HEK293 (cell line): ENCODE measurements at regions not wholly inside any gene's neighbourhood (a gene's known extent, or its start where the extent isn't known, plus 50 kb on each side); places are given as distances from the start of the nearest gene placed in this dataset.

Experiments used
- CTCF ChIA-PET: fragments of 350-600 bp; formaldehyde crosslinking; extraction: SDS; loops from one replicate; lab custom pipeline; 2021; ENCODE audit warnings: antibody characterized with exemption; lab: Yijun Ruan, JAX
- POLR2A ChIA-PET: fragments of 300-600 bp; formaldehyde crosslinking; extraction: SDS; loops from one replicate; lab custom pipeline; 2020; ENCODE audit warnings: antibody characterized with exemption, inconsistent platforms; lab: Yijun Ruan, JAX
- H3K27ac ChIP-seq: fragments of 200-500 bp; sonication (Bioruptor generic); 2 replicates; pipeline ENCODE4 v1.5.1; 2014; ENCODE audit warnings: low read depth, low read length, control low read depth, inconsistent platforms; ENCODE audit errors: extremely low read depth
- H3K36me3 ChIP-seq, 2 experiments: fragments of 200-500 bp in 1 of 2; sonication (Bioruptor generic) in 1 of 2; 1 replicate in 1 of 2; 2 replicates in 1 of 2; pipeline ENCODE4 v1.5.1; 2014 to 2017; ENCODE audit warnings: inconsistent platforms in 2 of 2, low read length in 2 of 2; ENCODE audit not compliant: control insufficient read depth in 2 of 2, insufficient read depth in 1 of 2
- H3K4me1 ChIP-seq: fragments of 200-500 bp; sonication (Bioruptor generic); 2 replicates; pipeline ENCODE4 v1.5.1; 2014; ENCODE audit warnings: mild to moderate bottlenecking, low read length, inconsistent platforms; ENCODE audit not compliant: control insufficient read depth, insufficient read depth
- H3K4me3 ChIP-seq: 2 replicates; pipeline ENCODE4 v1.5.1; 2011; ENCODE audit warnings: low read depth, mild to moderate bottlenecking, control low read depth, low read length, moderate library complexity
- H3K9me3 ChIP-seq: fragments of 200-500 bp; sonication (Bioruptor generic); 2 replicates; pipeline ENCODE4 v1.5.1; 2014; ENCODE audit warnings: low read depth, low read length, inconsistent platforms; ENCODE audit not compliant: control insufficient read depth, insufficient read depth
- OSR2 ChIP-seq: fragments of 450-650 bp; formaldehyde crosslinking; IDR thresholded peaks from 2 replicates; pipeline ENCODE4 v1.5.1; 2016; ENCODE audit warnings: missing biosample characterization, missing genetic modification characterization
- PRDM1 ChIP-seq: fragments of 450-650 bp; formaldehyde crosslinking; IDR thresholded peaks from 2 replicates; pipeline ENCODE4; 2016; ENCODE audit warnings: missing biosample characterization, missing genetic modification characterization
- RBAK ChIP-seq: fragments of 450-650 bp; formaldehyde crosslinking; IDR thresholded peaks from 2 replicates; pipeline ENCODE4 v1.5.1; 2016; ENCODE audit warnings: missing biosample characterization, missing genetic modification characterization
- REPIN1 ChIP-seq: fragments of 450-650 bp; formaldehyde crosslinking; IDR thresholded peaks from 2 replicates; pipeline ENCODE4 v1.5.1; 2017; ENCODE audit warnings: missing biosample characterization, missing genetic modification characterization, low read depth
- SALL2 ChIP-seq: fragments of 450-650 bp; formaldehyde crosslinking; IDR thresholded peaks from 2 replicates; pipeline ENCODE4 v1.5.0; 2017; ENCODE audit warnings: missing biosample characterization, mild to moderate bottlenecking, missing genetic modification characterization, borderline replicate concordance
- ZFHX2 ChIP-seq: fragments of 450-650 bp; formaldehyde crosslinking; conservative IDR thresholded peaks from 2 replicates; pipeline ENCODE4 v1.5.1; 2016; ENCODE audit warnings: missing biosample characterization, missing genetic modification characterization
- ZFP69B ChIP-seq: fragments of 450-650 bp; formaldehyde crosslinking; IDR thresholded peaks from 2 replicates; pipeline ENCODE4 v1.5.1; 2016; ENCODE audit warnings: missing biosample characterization, missing genetic modification characterization
- ZNF112 ChIP-seq: fragments of 450-650 bp; formaldehyde crosslinking; IDR thresholded peaks from 2 replicates; pipeline ENCODE4 v1.5.0; 2017; ENCODE audit warnings: missing biosample characterization, missing genetic modification characterization
- ZNF16 ChIP-seq: fragments of 450-650 bp; formaldehyde crosslinking; IDR thresholded peaks from 2 replicates; pipeline ENCODE4 v1.5.1; 2016; ENCODE audit warnings: low read depth, missing biosample characterization, missing genetic modification characterization
- ZNF169 ChIP-seq: fragments of 450-650 bp; formaldehyde crosslinking; IDR thresholded peaks from 2 replicates; pipeline ENCODE4 v1.5.1; 2016; ENCODE audit warnings: missing biosample characterization, missing genetic modification characterization
- ZNF394 ChIP-seq: fragments of 450-650 bp; formaldehyde crosslinking; IDR thresholded peaks from 2 replicates; pipeline ENCODE4 v1.5.1; 2016; ENCODE audit warnings: missing biosample characterization, missing genetic modification characterization, mild to moderate bottlenecking, moderate library complexity, borderline replicate concordance
- ZNF426 ChIP-seq: fragments of 450-650 bp; formaldehyde crosslinking; IDR thresholded peaks from 2 replicates; pipeline ENCODE4 v1.5.1; 2017; ENCODE audit warnings: missing biosample characterization, missing genetic modification characterization, mild to moderate bottlenecking, inconsistent platforms, moderate library complexity
- ZNF660 ChIP-seq: fragments of 450-650 bp; IDR thresholded peaks from 2 replicates; pipeline ENCODE4 v1.5.1; 2018; ENCODE audit warnings: missing biosample characterization, mild to moderate bottlenecking, missing genetic modification characterization
- ZNF670 ChIP-seq: fragments of 450-650 bp; formaldehyde crosslinking; IDR thresholded peaks from 2 replicates; pipeline ENCODE4 v1.5.1; 2016; ENCODE audit warnings: missing biosample characterization, missing genetic modification characterization, low read depth
- ZNF843 ChIP-seq: fragments of 450-650 bp; formaldehyde crosslinking; IDR thresholded peaks from 2 replicates; pipeline ENCODE4 v1.5.1; 2016; ENCODE audit warnings: missing biosample characterization, missing genetic modification characterization
- TF ChIP-seq, protein P1 (sequence below): fragments of 450-650 bp; formaldehyde crosslinking; optimal IDR thresholded peaks from 2 replicates; pipeline ENCODE3; 2016; ENCODE audit warnings: missing biosample characterization, mild to moderate bottlenecking, missing genetic modification characterization
- TF ChIP-seq, protein P2 (sequence below): fragments of 450-650 bp; formaldehyde crosslinking; IDR thresholded peaks from 2 replicates; pipeline ENCODE4 v1.5.1; 2016; ENCODE audit warnings: missing biosample characterization, missing genetic modification characterization
- TF ChIP-seq, protein P3 (sequence below): fragments of 450-650 bp; formaldehyde crosslinking; IDR thresholded peaks from 2 replicates; pipeline ENCODE4 v1.5.1; 2017; ENCODE audit warnings: missing biosample characterization, missing genetic modification characterization
- TF ChIP-seq, protein P4 (sequence below): fragments of 450-650 bp; formaldehyde crosslinking; IDR thresholded peaks from 2 replicates; pipeline ENCODE4 v1.5.1; 2016; ENCODE audit warnings: missing biosample characterization, missing genetic modification characterization
- TF ChIP-seq, protein P5 (sequence below): fragments of 450-650 bp; formaldehyde crosslinking; IDR thresholded peaks from 2 replicates; pipeline ENCODE4 v1.5.1; 2016; ENCODE audit warnings: missing biosample characterization, missing genetic modification characterization
- TF ChIP-seq, protein P6 (sequence below): fragments of 450-650 bp; formaldehyde crosslinking; IDR thresholded peaks from 2 replicates; pipeline ENCODE4 v1.5.1; 2016; ENCODE audit warnings: missing biosample characterization, missing genetic modification characterization

DNA sequence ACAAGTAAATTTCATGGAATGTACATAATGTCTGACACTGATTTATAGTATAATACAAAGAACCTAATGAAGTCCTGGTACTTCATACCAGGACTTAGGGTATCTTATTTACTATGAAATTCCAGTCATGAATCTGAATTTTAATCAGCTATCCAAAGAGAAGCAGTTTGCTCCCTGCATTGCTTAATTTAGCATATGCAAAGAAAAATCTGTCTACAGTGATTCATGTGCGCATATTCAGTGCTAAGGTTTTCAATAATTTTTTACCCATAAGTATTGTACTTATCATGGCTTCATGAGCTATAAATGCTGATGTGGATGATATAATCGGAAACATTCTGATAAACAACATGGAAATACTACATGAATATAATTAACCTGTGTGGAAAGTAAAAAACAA, 185.6 kb upstream of the ARHGAP42 start (continued):
- TF ChIP-seq, protein P1, sequence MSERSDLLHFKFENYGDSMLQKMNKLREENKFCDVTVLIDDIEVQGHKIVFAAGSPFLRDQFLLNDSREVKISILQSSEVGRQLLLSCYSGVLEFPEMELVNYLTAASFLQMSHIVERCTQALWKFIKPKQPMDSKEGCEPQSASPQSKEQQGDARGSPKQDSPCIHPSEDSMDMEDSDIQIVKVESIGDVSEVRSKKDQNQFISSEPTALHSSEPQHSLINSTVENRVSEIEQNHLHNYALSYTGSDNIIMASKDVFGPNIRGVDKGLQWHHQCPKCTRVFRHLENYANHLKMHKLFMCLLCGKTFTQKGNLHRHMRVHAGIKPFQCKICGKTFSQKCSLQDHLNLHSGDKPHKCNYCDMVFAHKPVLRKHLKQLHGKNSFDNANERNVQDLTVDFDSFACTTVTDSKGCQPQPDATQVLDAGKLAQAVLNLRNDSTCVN: no peak
- no peak for TF ChIP-seq ZFP69B
- TF ChIP-seq, protein P2, sequence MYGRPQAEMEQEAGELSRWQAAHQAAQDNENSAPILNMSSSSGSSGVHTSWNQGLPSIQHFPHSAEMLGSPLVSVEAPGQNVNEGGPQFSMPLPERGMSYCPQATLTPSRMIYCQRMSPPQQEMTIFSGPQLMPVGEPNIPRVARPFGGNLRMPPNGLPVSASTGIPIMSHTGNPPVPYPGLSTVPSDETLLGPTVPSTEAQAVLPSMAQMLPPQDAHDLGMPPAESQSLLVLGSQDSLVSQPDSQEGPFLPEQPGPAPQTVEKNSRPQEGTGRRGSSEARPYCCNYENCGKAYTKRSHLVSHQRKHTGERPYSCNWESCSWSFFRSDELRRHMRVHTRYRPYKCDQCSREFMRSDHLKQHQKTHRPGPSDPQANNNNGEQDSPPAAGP (tag by site-specific recombination): no peak
- TF ChIP-seq RBAK (tag by site-specific recombination): no peak
- TF ChIP-seq, protein P3, sequence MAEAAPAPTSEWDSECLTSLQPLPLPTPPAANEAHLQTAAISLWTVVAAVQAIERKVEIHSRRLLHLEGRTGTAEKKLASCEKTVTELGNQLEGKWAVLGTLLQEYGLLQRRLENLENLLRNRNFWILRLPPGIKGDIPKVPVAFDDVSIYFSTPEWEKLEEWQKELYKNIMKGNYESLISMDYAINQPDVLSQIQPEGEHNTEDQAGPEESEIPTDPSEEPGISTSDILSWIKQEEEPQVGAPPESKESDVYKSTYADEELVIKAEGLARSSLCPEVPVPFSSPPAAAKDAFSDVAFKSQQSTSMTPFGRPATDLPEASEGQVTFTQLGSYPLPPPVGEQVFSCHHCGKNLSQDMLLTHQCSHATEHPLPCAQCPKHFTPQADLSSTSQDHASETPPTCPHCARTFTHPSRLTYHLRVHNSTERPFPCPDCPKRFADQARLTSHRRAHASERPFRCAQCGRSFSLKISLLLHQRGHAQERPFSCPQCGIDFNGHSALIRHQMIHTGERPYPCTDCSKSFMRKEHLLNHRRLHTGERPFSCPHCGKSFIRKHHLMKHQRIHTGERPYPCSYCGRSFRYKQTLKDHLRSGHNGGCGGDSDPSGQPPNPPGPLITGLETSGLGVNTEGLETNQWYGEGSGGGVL (tag by site-specific recombination): no peak

GRCh38 chr11:100512475-100512874, 174.6 kb upstream of the ARHGAP42 start:
- POLR2A ChIA-PET: no interaction called here
- no peak overlapping the region for H3K27ac ChIP-seq
- no peaks in the 10 kb centered on the region for H3K4me1 ChIP-seq
- H3K36me3 ChIP-seq: no peaks in the 10 kb centered on the region
- TF ChIP-seq ZNF169 (tag by site-specific recombination): no peak
- TF ChIP-seq ZNF16 (tag by site-specific recombination): no peak
- TF ChIP-seq ZNF394 (tag by site-specific recombination): no peak
- no peak for TF ChIP-seq ZNF843 (tag by site-specific recombination)
- no peak for TF ChIP-seq ZNF426 (tag by site-specific recombination)
- no peak for TF ChIP-seq OSR2 (tag by site-specific recombination)
- no peak for TF ChIP-seq ZFHX2 (tag by site-specific recombination)
- no peak for TF ChIP-seq PRDM1 (tag by site-specific recombination)
- TF ChIP-seq REPIN1 (tag by site-specific recombination): no peak
- TF ChIP-seq ZNF670: no peak
- TF ChIP-seq, protein P4, sequence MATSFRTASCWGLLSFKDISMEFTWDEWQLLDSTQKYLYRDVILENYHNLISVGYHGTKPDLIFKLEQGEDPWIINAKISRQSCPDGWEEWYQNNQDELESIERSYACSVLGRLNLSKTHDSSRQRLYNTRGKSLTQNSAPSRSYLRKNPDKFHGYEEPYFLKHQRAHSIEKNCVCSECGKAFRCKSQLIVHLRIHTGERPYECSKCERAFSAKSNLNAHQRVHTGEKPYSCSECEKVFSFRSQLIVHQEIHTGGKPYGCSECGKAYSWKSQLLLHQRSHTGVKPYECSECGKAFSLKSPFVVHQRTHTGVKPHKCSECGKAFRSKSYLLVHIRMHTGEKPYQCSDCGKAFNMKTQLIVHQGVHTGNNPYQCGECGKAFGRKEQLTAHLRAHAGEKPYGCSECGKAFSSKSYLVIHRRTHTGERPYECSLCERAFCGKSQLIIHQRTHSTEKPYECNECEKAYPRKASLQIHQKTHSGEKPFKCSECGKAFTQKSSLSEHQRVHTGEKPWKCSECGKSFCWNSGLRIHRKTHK (tag by site-specific recombination): no peak
- no peak for TF ChIP-seq ZNF112 (tag by site-specific recombination)
- CTCF ChIA-PET: interaction anchor here (0.6 kb wide), 1 partner anchor 453 kb away, joined by 4 read pairs; no protein-coding TSS in a partner anchor
- no peaks in the 10 kb centered on the region for H3K9me3 ChIP-seq
- H3K4me3 ChIP-seq: no peak overlapping the region

- H3K4me1 ChIP-seq: no peaks in the 10 kb centered on the region
- TF ChIP-seq ZNF660 (no peak), OSR2 (tag by site-specific recombination) (no peak), SALL2 (tag by site-specific recombination) (no peak)
- TF ChIP-seq, protein P5, sequence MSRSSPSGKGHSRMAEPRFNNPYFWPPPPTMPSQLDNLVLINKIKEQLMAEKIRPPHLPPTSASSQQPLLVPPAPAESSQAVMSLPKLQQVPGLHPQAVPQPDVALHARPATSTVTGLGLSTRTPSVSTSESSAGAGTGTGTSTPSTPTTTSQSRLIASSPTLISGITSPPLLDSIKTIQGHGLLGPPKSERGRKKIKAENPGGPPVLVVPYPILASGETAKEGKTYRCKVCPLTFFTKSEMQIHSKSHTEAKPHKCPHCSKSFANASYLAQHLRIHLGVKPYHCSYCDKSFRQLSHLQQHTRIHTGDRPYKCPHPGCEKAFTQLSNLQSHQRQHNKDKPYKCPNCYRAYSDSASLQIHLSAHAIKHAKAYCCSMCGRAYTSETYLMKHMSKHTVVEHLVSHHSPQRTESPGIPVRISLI (tag by site-specific recombination): no peak
- TF ChIP-seq, protein P6, sequence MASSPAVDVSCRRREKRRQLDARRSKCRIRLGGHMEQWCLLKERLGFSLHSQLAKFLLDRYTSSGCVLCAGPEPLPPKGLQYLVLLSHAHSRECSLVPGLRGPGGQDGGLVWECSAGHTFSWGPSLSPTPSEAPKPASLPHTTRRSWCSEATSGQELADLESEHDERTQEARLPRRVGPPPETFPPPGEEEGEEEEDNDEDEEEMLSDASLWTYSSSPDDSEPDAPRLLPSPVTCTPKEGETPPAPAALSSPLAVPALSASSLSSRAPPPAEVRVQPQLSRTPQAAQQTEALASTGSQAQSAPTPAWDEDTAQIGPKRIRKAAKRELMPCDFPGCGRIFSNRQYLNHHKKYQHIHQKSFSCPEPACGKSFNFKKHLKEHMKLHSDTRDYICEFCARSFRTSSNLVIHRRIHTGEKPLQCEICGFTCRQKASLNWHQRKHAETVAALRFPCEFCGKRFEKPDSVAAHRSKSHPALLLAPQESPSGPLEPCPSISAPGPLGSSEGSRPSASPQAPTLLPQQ (tag by site-specific recombination): no peak
- TF ChIP-seq, all 188 proteins: peak for 0
- Histone ChIP-seq H3K9me3 (no peaks in the 10 kb centered on the region), H3K27ac (no peak overlapping the region), H3K36me3 (no peaks in the 10 kb centered on the region), H3K4me3 (no peak overlapping the region)
- POLR2A ChIA-PET: no interaction called here
- CTCF ChIA-PET: interaction anchor here (1.6 kb wide), 1 partner anchor 10 kb away, joined by 4 read pairs; no protein-coding TSS in a partner anchor
Observed at GRCh38 chr11:100515087-100515486, 172.0 kb upstream of the ARHGAP42 start.
